Kasumi-1 (cell line): ENCODE measurements at regions not wholly inside any gene's neighbourhood (a gene's known extent, or its start where the extent isn't known, plus 50 kb on each side); places are given as distances from the start of the nearest gene placed in this dataset.
"Not testable (repeated sequence)": the region's sequence is repeated elsewhere in the genome, so short reads cannot be mapped to it uniquely, and the experiment has no call there.

Experiments used
- DNase-seq, 2 experiments: peaks; one replicate each; lab custom pipeline; 2025; lab: John Stamatoyannopoulos, UW

GRCh38 chr2:38483776-38484501 lies 106.9 kb upstream of the ATL2 start:
- DNase-seq: no peak

GRCh38 chr2:38482710-38483109 lies 105.6 kb upstream of the ATL2 start:
- DNase-seq: not testable (repeated sequence)

GRCh38 chr2:38480617-38481016 lies 103.5 kb upstream of the ATL2 start:
- no peak for DNase-seq

GRCh38 chr2:38477006-38477405 lies 99.9 kb upstream of the ATL2 start:
- no peak for DNase-seq

GRCh38 chr2:38475567-38475881 lies 98.5 kb upstream of the ATL2 start:
- no peak for DNase-seq

- DNase-seq: no peak
Observed at GRCh38 chr2:38474715-38475566, 97.9 kb upstream of the ATL2 start.

- DNase-seq: no peak
Observed at GRCh38 chr2:38474021-38474456, 97.0 kb upstream of the ATL2 start.

DNA sequence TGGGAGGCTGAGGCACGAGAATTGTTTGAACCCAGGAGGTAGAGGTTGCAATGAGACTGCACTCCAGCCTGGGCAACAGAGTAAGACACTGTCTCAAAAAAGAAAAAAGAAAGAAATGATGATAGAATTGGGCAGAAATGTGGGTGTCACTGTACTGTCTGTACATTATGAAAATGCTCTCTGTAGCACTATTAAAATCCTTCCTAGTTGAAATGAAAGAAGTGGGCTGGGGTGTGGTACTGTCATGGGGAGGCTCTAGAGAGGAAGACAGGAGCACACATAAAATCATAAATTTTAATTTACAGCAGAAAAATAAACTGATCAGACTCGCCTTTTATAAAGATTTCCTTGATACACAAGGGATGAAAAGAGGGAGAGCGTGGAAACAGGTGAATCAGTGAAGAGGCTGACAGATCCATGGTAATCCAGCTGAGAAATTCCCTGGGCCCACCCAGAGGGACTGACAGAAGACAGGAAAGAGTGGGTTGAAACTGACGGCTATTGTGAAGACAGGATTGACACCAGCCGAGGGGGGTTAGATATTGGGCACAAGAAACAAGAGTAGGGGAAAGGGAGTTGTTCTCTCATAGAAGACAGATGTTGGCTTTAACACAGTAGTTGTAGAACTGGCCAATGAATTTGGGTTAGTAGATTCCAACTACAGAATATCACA lies 96.4 kb upstream of the ATL2 start:
- DNase-seq: no peak

DNA sequence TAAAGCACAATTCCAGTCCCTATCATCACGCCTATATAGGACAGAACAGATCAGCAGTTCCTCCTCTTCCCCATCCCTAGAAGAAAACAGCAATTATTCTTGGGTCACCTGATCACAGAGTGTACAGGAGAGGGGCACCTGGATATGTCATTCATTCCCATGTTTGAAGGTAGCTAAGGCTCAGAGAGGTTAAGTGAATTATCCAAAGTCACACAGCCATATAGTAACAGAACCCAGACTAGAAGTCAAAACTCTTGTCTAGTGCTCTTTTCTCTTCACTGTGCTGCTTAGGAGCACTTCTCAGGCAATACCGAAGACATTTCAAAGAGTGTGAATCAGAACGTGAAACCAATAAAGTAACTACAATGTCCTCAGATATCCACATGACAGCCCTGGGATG lies 93.0 kb upstream of the ATL2 start:
- DNase-seq: no peak

- no peak for DNase-seq
Observed at GRCh38 chr2:38467768-38468455, 90.8 kb upstream of the ATL2 start.

DNA sequence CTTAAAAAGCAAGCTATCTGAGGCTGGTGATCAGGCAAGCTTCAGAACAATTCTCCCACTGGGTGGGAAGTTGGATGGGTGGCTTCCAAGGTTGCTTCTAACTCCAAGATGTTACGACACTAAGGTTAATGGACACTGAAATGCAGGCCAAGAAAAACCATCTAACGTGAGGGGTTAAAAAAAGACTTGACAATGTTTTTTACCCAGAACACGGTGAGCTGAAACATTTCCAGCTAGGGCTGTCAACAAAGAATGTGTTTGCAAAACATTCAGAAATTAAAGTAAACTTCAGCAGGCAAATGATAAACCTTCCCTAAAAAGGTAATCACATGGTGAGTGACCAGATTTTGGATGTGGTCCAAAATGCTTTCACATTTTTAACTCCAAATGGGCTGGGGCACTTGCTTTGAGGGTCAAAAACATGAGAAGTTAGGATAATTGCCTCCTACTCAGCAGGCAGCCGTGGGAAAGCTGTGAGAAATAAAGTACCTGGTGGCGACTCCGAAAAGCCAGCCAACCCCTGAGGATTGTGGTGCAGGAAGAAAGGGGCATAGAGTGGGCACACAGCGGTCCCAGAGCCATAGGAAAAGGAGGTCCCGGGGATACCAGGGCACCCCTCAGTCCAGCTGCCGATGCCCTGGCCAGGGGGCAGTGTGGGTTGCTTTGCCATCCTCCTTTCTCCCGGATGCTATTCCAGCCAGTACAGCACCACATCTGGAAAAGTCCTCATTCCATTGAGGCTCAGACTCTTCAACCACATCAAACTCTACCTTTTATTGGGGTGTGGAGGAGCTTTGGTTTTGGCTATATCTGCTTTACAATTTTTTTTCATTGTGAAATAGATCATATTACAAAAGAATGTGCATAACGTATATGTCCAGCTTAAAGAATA lies 90.0 kb upstream of the ATL2 start:
- no peak for DNase-seq

DNA sequence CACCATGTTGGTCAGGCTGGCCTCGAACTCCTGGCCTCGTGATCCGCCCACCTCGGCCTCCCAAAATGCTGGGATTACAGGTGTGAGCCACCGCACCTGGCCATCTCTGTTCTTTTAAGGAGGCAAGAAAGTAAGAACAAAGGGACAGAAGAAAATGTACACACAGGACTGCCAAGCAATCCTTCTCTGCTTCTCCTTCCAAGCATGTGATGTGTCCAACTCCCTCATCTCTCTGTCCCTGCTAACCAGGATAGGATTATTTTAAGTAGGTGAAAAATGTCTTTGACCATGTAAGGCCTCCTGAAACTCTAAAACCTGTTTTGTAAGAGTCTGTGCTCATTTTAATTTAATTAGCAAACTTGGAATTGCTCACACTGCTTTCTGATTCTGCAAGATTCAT lies 89.3 kb upstream of the ATL2 start:
- DNase-seq: no peak

DNA sequence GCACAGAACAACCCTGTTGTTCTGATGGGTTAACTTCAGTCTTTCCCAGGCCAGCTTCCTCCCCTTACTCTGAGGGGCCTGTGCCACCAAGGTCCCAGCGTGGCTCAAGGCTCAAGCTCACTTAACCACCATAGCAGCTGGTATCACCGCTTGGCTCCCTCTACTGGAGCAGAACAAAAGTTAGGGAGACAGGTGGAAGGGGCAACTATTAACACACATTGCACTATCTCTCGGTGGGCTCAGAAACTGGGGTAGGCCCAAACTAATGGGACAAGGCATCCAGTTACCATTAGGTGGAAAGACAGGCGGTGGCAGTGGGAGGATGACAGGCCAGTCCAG lies 88.7 kb upstream of the ATL2 start:
- DNase-seq: peak; percentile 35 to 55

- no peak for DNase-seq
Observed at GRCh38 chr2:38464971-38465788, 88.1 kb upstream of the ATL2 start.

DNA sequence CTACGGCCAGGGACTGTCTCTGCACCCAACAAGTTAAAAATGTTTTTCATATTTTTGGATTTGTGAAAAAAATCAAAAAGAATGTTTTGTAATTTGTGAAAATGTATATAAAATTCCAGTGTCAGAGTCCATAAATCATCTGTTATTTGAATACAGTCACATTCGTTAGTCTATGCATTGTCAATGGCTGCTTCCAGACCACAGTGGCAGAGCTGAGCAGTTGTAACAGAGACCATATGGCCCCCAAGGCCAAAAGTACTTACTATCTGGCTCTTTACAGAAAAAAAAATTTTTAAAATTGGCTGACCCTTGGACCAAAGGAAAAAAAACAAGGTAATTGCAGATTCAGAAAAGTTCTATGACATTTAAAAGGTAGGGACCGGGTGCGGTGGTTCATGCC lies 86.7 kb upstream of the ATL2 start:
- DNase-seq: no peak

- DNase-seq: peak; percentile 71 to 79
Observed at GRCh38 chr2:38462121-38462661, 85.1 kb upstream of the ATL2 start.

DNA sequence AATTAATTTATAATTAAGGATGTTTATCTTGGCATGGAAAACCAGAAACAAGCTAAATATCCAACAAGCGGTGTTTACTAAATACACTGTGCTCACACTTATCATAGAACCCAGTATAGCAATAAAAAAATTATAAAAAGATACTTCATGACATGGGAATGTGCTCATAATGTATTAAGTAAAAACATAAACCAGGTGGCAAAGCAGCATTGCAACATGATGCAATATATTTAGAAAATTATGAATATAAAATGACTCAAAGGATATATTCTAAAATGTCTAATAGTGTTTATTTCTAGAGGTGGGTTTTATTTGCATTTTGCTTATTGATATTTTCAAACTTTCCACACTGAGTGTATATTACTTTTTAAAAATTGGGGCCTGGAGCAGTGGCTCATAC lies 84.4 kb upstream of the ATL2 start:
- DNase-seq: no peak

DNA sequence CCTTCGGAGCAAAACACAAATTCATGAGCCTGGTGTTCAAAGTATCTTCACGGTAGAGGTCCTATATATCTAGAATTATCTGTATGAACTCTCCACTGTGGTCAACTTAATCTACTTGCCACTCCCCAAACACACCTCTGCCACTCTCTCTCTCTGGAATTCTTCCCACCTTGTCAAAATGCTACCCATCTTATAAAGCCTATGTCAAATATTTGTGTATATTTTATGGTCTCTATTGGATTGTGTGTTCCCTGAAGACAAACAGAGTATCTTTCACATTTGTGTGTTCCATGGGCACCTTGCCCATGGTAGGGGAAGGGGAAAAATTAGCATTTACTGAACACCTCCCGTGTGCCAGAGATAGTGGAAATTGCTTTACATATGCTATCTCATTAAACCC lies 83.2 kb upstream of the ATL2 start:
- DNase-seq: no peak

DNA sequence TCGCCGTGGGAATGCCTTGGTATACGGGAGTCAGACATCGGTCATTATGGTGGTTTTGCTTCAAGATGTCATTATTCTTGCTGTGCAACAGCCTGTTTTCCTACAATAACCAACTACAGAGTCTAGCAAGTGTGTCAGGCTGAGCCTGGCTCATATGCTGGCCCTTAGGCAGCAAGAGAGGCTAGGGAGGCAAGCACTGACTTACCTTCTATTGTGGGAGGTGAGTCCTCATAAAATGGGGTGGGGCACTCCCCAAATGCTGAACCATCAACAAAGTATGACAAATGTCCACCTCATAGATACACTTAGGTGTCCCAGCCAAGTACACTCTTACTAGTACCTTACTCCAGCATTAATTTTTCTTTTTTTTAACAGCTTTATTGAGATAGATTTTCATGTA lies 77.0 kb upstream of the ATL2 start:
- no peak for DNase-seq

DNA sequence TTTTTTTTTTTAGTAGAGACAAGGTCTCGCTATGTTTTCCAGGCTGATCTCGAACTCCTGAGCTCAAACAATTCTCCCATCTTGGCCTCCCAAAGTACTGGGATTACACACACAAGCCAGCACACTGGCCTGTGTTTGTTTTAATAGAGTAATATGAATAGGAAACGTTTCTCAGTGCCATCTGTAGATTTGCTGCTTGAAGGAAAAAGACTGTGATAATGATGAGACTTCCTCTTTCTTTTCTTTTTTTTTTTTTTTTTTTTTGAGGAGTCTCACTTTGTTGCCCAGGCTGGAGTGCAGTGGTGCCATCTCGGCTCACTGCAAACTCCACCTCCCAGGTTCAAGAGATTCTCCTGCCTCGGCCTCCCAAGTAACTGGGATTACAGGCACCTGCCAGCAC lies 74.7 kb upstream of the ATL2 start:
- DNase-seq: not testable (repeated sequence)
